Endodermal cell (in vitro differentiated cells): ENCODE measurements at regions not wholly inside any gene's neighbourhood (a gene's known extent, or its start where the extent isn't known, plus 50 kb on each side); places are given as distances from the start of the nearest gene placed in this dataset.
A peak's percentile ranks its signal among the peaks of the same experiment; 100 is the strongest.

Source experiments
- DNase-seq: peaks from one replicate; pipeline ENCODE4 v3.0.0-alpha.2; 2017
- H3K27ac ChIP-seq: 2 replicates; pipeline ENCODE4 v1.5.1; 2013; ENCODE audit warnings: mild to moderate bottlenecking, low read depth, low read length, moderate library complexity
- H3K27me3 ChIP-seq: 2 replicates; pipeline ENCODE4 v1.6.1; 2013; ENCODE audit warnings: mild to moderate bottlenecking, low read length, moderate library complexity; ENCODE audit not compliant: insufficient read depth, control insufficient read depth, poor library complexity, severe bottlenecking
- H3K36me3 ChIP-seq: 2 replicates; pipeline ENCODE4 v1.7.0; 2013; ENCODE audit warnings: mild to moderate bottlenecking, low read length, moderate library complexity; ENCODE audit not compliant: control insufficient read depth, insufficient read depth
- H3K4me1 ChIP-seq: one replicate; pipeline ENCODE4 v1.7.0; 2013; ENCODE audit warnings: low read length; ENCODE audit not compliant: control insufficient read depth, insufficient read depth
- H3K4me3 ChIP-seq: 2 replicates; pipeline ENCODE4 v1.5.1; 2013; ENCODE audit warnings: mild to moderate bottlenecking, low read length, moderate library complexity
- H3K9ac ChIP-seq: 2 replicates; pipeline ENCODE4 v1.6.1; 2013; ENCODE audit warnings: mild to moderate bottlenecking, low read length, moderate library complexity; ENCODE audit not compliant: poor library complexity, severe bottlenecking; ENCODE audit errors: extremely low read depth
- H3K9me3 ChIP-seq: 2 replicates; pipeline ENCODE4 v1.6.1; 2013; ENCODE audit warnings: mild to moderate bottlenecking, low read length, moderate library complexity; ENCODE audit not compliant: control insufficient read depth
- H3K27ac Mint-ChIP-seq: 2 replicates; pipeline ENCODE4 v1.8.0; 2020; ENCODE audit warnings: mixed read lengths
- H3K27me3 Mint-ChIP-seq: 2 replicates; pipeline ENCODE4 v1.8.0; 2021; ENCODE audit warnings: mild to moderate bottlenecking, mixed read lengths; ENCODE audit not compliant: insufficient read depth
- H3K36me3 Mint-ChIP-seq: 2 replicates; pipeline ENCODE4 v1.8.0; 2020; ENCODE audit warnings: low read depth, mixed read lengths
- H3K4me1 Mint-ChIP-seq: 2 replicates; pipeline ENCODE4 v1.8.0; 2020; ENCODE audit warnings: mixed read lengths
- H3K4me3 Mint-ChIP-seq: 2 replicates; pipeline ENCODE4 v1.8.0; 2020; ENCODE audit warnings: mild to moderate bottlenecking, moderate library complexity, mixed read lengths
- H3K9me3 Mint-ChIP-seq: 2 replicates; pipeline ENCODE4 v1.8.0; 2020; ENCODE audit warnings: mild to moderate bottlenecking, mixed read lengths
- CTCF ChIP-seq: fragments of 200-600 bp; sonication (generic); conservative IDR thresholded peaks from 2 replicates; pipeline ENCODE4 v1.5.0; 2021; ENCODE audit warnings: antibody characterized with exemption, mild to moderate bottlenecking
- WGBS, 2 experiments: methylation state at CpG; one replicate each; pipeline versions ENCODE4 v1.1.5 to v1.1.7; 2013; ENCODE audit warnings: missing lambda C conversion rate in 2 of 2, mixed read lengths in 1 of 2; ENCODE audit not compliant: insufficient coverage in 1 of 2, insufficient read length in 1 of 2; 5-methylcytosine and 5-hydroxymethylcytosine counted together

DNA sequence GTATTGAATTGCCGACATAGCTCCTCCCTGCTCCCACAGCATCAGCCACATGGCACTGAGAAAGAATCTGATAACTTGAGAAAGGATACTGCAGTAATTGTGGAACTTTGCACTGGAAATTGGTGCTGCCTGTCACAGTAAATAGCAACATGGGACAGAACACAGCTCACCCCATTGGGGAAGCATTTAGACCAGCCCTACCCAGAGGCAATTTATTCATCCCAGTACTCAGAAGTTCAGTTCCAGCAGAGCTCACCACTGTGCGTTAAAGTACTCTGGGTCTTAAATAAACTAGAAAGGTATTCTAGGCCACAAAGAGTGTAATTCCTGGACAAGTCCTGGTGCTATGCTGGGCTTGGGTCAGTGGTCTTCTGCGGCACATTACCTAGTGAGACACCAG, 347.1 kb downstream of the PYDC2 start:
- no peak overlapping the region for H3K27ac ChIP-seq
- DNase-seq = no peak
- H3K9me3 Mint-ChIP-seq = peaks cover 52% of the 10 kb centered on the region
- 96 to 100% methylated on average over 2 to 3 of the region's 3 CpGs for WGBS, 2 experiments
- no peak overlapping the region for H3K27ac Mint-ChIP-seq
- no peak for TF ChIP-seq CTCF
- H3K9me3 ChIP-seq = peaks cover 56% of the 10 kb centered on the region
- H3K27me3 ChIP-seq = no peaks in the 10 kb centered on the region
- no peaks in the 10 kb centered on the region for H3K36me3 ChIP-seq
- H3K9ac ChIP-seq = no peak overlapping the region
- H3K36me3 Mint-ChIP-seq = peaks cover 49% of the 10 kb centered on the region
- H3K4me3 ChIP-seq = no peak overlapping the region
- no peak overlapping the region for H3K4me3 Mint-ChIP-seq
- H3K27me3 Mint-ChIP-seq = no peaks in the 10 kb centered on the region
- H3K4me1 Mint-ChIP-seq = peaks cover 4% of the 10 kb centered on the region
- H3K4me1 ChIP-seq = no peaks in the 10 kb centered on the region

- Mint-ChIP-seq H3K4me3 (no peak overlapping the region), H3K4me1 (peaks cover 4% of the 10 kb centered on the region), H3K9me3 (peaks cover 49% of the 10 kb centered on the region), H3K27me3 (no peaks in the 10 kb centered on the region), H3K27ac (peak overlapping the region; percentile 21), H3K36me3 (peaks cover 47% of the 10 kb centered on the region)
- Histone ChIP-seq H3K9ac (no peak overlapping the region), H3K27me3 (no peaks in the 10 kb centered on the region), H3K27ac (no peak overlapping the region), H3K4me1 (no peaks in the 10 kb centered on the region), H3K9me3 (peaks cover 56% of the 10 kb centered on the region), H3K36me3 (no peaks in the 10 kb centered on the region), H3K4me3 (no peak overlapping the region)
- WGBS, 2 experiments = 91% methylated on average over 1 of the region's 1 CpG; no CpG with 5 or more reads in 1 of the 2 experiments
- peak; percentile 56 for DNase-seq
- peak; percentile 54 for TF ChIP-seq CTCF
Measured at GRCh38 chr3:191809326-191809949, 348.5 kb downstream of the PYDC2 start.

- TF ChIP-seq CTCF = no peak
- H3K9me3 ChIP-seq = peaks cover 59% of the 10 kb centered on the region
- peaks cover 4% of the 10 kb centered on the region for H3K4me1 Mint-ChIP-seq
- H3K4me3 ChIP-seq = peak overlapping the region; percentile 31
- H3K27me3 ChIP-seq = no peaks in the 10 kb centered on the region
- H3K27ac ChIP-seq = no peak overlapping the region
- H3K4me1 ChIP-seq = no peaks in the 10 kb centered on the region
- H3K27ac Mint-ChIP-seq = no peak overlapping the region
- DNase-seq = no peak
- H3K36me3 ChIP-seq = peaks cover 1% of the 10 kb centered on the region
- peaks cover 39% of the 10 kb centered on the region for H3K36me3 Mint-ChIP-seq
- no peak overlapping the region for H3K4me3 Mint-ChIP-seq
- H3K27me3 Mint-ChIP-seq = no peaks in the 10 kb centered on the region
- peaks cover 37% of the 10 kb centered on the region for H3K9me3 Mint-ChIP-seq
- no peak overlapping the region for H3K9ac ChIP-seq
Measured at GRCh38 chr3:191813245-191813644, 352.3 kb downstream of the PYDC2 start.
